AG08396 (cell line): ENCODE measurements at regions not wholly inside any gene's neighbourhood (a gene's known extent, or its start where the extent isn't known, plus 50 kb on each side); places are given as distances from the start of the nearest gene placed in this dataset.

Source experiments
- DNase-seq: peaks from one replicate; pipeline ENCODE4 v3.0.0; 2012; ENCODE audit warnings: low spot score, mixed read lengths

GRCh38 chr12:73352826-73353225 is 1080.7 kb downstream of the TRHDE start:
- DNase-seq = no peak

DNA sequence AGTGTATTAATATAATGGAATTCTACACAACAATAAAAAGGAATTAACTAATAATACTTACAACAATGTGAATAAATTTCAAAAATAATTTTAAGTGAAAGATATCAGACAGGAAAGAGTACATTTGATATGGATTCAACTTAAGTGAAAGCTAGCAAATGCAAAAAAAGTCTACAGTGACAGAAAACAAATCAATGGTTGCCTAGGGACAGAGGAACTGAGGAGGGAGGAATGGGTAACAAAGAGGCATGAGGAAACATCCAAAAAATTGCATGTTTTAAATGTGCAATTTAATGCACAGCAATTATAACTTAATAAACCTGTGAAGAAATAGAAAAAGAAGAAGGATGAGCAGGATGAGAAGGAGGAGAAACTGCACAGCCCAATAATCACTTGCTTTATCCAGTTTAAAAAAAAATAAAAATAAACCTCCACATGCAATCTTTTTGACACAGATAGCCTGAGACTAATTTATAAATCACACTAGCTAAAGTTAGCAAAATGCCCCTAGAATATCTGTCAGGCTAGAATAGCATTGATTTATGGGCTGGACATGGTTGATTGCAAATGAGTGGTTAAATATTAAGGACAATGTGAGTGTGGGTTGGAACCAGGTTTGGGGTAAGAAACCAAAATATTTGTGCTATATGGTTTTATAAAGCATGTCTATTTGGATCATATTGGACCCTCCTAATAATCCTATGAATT is 1089.1 kb downstream of the TRHDE start:
- DNase-seq = no peak

GRCh38 chr12:73361864-73362230 is 1089.7 kb downstream of the TRHDE start:
- DNase-seq = no peak

DNA sequence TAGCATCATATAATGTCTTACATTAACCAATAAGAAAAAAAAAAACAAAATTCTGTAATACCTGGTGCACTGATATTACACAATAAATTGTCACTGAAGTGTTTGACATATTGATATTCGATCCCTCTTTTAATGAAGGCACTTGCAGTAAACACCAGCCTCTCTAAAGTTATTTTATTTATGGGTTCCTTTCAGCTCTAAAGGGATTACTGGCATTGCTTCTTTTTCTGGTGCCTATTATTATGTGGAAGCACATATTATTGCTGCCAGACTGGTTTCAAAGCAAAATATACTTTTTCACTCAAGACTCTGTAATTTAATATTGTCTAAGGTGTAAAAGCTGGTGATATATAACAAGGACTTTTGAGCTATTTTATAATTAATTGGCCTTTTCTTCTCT is 1090.5 kb downstream of the TRHDE start:
- no peak for DNase-seq

DNA sequence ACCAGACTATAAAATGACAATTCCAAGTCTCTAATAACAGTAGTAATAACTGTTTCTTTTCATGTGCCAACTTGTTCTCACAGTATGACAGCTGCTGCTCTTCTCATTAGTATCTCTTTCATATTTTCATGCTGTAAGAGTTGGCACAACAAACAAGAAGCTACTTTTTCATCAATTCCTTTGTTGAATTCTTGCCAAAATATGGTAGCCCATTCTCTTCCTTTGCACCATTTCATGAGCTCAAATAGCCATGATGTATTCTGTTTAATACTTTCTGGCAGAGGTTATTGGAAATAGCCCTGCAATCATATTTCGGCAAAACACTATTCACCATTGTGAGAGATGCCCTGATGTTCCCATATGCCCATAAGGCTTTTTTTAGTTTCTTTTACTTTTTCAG is 1100.7 kb downstream of the TRHDE start:
- DNase-seq = no peak

DNA sequence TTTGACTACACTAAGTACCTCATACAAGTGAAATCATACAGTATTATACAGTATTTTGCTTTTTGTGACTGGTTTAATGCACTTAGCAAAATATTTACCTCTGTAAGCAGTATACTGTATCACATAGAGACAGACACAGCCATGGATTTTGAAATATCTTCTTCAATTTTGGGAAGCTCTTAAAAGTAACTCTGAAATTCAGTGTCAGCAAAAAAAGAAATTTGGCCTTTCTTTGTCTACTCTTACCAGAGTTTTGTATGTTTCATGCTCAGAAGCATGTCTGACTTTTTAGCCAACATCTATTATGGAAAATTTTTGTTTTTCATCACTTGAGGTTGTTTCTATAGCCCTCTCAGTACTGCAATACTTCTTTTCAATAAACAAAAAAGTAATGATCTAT is 1102.2 kb downstream of the TRHDE start:
- DNase-seq = no peak

GRCh38 chr12:73383584-73384222 is 1111.5 kb downstream of the TRHDE start:
- DNase-seq = no peak

- no peak for DNase-seq
These were observed 1112.4 kb downstream of the TRHDE start for GRCh38 chr12:73384592-73384991.

- no peak for DNase-seq
These were observed 1118.1 kb downstream of the TRHDE start for GRCh38 chr12:73390261-73390660.

GRCh38 chr12:73413051-73413450 is 1124.6 kb upstream of the ATXN7L3B start:
- no peak for DNase-seq

DNA sequence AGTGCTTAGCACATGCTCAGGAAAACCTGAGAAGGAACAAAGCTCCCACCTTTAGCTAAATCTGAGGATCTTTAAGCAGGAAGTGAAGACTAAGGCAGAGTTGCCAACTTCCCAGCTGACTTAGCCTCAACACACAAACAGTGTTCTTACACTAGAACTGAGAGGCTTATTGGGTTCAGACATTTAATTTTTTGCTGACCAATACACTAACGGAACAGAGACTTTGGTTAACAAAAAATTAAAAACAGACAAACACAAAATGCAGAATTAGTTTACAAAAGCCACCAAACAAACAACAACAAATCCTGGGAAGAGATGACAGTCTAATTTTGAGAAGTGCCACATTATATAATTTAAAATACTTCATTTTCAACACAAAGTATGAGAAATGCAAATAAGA is 1123.7 kb upstream of the ATXN7L3B start:
- DNase-seq = no peak

DNA sequence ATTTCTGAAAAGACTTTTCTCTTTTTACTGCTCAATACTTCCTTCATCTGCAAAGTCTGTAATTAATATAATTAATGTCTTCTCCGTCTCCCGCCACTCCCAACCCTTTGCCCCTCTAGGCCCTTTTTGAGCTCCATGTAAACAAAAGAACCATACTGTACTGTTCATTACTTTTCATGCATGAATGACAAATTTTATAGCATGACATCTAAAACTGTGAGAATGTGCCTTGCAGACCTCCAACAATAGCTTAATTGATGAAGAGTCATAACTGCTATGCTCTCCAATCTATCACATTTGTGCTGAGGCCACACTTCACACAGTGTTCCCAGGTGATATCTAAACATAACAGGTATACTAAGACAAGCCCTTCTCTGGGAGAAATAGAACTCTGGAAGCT is 1122.7 kb upstream of the ATXN7L3B start:
- no peak for DNase-seq

- DNase-seq = no peak
These were observed 1119.1 kb upstream of the ATXN7L3B start for GRCh38 chr12:73418541-73418940.

GRCh38 chr12:73421832-73422231 is 1115.8 kb upstream of the ATXN7L3B start:
- no peak for DNase-seq

- DNase-seq = no peak
These were observed 1113.2 kb upstream of the ATXN7L3B start for GRCh38 chr12:73424484-73424883.

DNA sequence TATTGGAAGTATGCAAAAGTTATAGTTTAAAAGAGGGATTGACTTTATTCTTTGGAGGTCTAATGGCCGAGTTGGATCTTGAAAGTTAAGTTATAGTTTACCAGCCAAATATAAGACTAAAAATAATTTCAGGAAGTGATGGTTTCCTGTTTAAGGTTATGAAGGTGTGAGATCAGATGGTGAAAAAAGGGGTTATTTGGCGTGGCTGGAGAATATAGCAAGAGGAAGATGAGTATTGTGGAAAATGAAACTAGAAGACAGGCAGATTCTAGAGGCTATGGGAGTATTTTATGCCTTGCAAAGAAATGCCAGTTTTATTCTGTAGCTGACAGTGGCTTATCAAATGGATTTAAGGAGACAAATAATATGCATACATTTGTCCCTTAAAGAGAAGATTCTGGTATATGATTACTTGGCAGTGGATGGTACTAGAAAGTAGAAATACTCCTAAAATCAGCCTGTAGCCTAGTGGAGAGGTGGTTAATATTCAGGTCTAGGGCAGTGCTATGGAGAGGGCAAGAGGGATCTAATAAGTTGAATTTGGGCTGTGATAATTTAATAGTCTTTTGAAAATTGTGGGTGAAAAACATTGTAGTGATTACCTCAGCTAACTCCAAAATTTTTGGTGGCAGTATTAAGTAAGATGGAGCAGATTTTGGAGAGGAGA is 1091.8 kb upstream of the ATXN7L3B start:
- DNase-seq = no peak

DNA sequence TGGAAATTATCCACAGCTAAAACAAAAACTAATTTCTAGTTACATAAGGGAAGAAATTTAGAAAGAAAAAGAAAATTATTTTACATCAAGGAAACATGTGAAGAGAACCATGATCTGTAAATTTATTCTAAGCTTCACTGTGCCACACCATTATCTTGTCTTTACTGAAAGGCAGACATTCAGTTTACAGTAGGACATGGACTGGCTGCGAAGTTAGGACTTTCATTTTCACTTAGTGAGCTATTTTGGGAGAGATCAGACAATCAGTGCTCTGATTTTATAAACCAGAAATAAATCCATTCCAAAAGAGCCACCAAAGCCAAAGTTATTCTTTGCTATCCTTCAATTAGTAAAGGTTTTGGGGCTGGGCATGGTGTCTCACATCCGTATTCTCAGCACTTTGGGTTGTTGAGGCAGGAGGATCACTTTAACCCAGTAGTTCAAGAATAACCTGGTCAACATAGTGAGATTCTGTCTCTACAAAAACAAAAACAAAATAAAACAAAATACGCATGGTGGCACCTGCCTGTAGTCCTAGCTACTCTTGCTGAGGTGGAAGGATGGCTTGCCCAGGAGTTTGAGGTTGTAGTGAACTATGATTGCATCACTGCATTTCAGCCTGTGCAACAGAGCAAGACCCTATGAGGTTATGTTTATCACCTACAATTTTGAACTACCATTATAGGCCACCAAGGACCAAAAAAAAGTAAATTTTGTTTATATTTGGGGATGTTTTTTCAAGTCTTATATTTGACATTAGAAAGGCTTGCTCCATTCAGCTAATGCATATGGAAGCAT is 1084.8 kb upstream of the ATXN7L3B start:
- no peak for DNase-seq

DNA sequence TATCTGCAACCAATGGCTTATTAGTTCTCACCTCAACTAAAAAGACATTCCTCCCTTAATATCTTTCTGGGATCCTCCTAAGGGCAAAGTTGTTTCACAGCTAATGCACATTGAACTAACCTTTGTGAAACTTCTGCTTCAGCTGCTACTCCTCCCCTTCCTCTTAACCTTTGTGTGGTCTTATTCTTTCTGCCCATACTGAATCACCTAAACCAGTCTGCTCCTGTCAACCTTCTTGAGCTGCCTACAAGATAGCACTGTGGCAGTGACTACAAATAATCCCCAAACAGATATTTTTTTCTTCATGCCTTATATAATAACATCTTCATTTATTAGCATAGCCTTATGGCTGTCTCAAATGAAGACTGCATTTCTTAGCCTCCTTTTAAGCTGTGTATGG is 1077.4 kb upstream of the ATXN7L3B start:
- DNase-seq = no peak

GRCh38 chr12:73465106-73465505 is 1072.5 kb upstream of the ATXN7L3B start:
- DNase-seq = no peak

DNA sequence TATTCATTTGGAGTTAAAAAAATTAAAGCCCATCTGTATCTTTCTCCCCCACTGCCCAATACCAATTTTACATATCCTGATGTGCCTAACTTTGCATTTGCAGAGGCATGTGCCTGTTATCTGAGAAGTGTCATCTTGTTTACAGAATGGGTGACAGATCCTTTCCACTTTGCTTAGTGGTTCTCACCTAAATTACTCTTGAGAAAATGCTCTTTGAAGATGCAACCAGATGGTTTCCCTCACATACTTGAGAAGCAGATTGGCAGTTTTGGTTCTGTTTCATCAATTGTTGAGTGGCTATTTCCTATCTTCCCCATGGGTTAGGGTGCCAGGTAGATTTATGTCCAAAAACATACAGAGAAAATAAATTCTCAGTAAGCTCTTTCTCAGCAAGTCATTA is 1051.4 kb upstream of the ATXN7L3B start:
- no peak for DNase-seq

DNA sequence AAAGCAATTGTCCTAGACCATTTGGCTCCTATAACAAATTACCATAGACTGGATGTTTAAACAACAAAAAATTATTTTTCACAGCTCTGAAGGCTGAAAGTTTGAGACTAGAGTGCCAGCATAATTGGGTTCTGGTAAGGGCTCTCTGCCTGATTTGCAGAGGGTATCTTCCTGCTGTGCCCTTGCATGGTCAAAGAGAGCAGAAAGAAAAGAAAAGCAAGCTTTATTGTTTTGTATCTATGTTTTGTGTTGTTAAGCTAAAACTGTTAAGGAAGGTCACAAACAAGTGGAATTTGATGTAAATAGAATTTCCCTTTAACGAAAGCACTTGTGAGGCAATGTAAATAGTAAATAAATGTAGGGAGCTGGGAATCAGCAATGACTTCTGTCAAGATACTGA is 1031.0 kb upstream of the ATXN7L3B start:
- DNase-seq = no peak

DNA sequence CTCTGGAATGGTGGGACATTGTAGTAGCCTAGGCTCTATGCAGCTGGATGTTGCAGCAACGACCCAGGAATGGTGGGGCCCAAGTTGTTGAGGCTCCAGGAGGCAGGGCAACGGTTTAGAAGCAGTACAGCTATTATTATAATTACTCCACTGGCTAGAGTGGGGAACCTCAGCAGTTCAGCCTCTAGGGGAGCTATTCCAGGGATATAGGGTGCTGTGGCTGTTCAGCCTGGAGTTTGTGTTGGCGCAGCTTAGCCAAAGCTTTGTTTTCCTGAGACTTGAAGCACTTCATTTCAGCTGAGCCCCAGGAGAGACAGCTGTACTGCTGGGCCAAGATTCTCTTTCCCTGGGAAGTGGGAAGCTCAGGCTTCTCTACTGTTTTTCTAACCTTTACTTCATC is 1023.0 kb upstream of the ATXN7L3B start:
- DNase-seq = no peak

DNA sequence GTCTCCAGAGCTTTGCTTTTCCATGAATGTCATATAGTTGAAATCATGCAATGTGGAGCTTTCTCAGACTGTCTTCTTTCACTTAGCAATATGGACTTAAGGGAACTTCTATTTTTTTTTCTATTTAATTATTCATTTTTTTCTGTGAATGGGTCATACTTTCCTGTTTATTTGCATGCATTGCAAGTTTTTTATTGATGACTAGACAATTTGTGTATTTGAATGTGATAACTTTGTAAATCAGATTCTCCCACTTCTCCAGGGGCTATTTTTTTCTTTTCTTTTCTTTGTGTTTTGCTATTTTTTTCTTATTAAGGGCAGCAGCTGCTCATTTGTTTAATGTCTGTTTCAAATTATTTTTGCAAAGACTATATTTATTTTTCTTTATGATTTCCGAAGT is 1019.8 kb upstream of the ATXN7L3B start:
- DNase-seq = no peak
